ENCODE measurements at regions not wholly inside any gene's neighbourhood (a gene's known extent, or its start where the extent isn't known, plus 50 kb on each side); places are given as distances from the start of the nearest gene placed in this dataset.
"Not testable (repeated sequence)": the region's sequence is repeated elsewhere in the genome, so short reads cannot be mapped to it uniquely, and the experiment has no call there.

DNA sequence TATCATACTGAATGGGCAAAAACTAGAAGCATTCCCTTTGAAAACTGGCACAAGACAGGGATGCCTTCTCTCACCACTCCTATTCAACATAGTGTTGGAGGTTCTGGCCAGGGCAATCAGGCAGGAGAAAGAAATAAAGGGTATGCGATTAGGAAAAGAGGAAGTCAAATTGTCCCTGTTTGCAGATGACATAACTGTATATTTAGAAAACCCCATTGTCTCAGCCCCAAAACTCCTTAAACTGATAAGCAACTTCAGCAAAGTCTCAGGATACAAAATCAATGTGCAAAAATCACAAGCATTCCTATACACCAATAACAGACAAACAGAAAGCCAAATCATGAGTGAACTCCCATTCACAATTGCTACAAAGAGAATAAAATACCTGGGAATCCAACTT, 52.5 kb upstream of the CCDC71L start:
- not testable (repeated sequence) for H3K27ac ChIP-seq (ENCODE audit: insufficient read depth, low read length, poor library complexity, severe bottlenecking); H3K27me3 ChIP-seq (replicated peaks; ENCODE audit: control insufficient read depth, insufficient read depth, low read length, poor library complexity, severe bottlenecking); DNase-seq; H3K36me3 ChIP-seq (ENCODE audit: control insufficient read depth, insufficient read depth, low read length); H3K9me3 ChIP-seq (ENCODE audit: control insufficient read depth, low read length); H3K4me3 ChIP-seq (ENCODE audit: insufficient read depth, low read depth, low read length, poor library complexity, severe bottlenecking)
- H3K4me1 ChIP-seq (ENCODE audit: control insufficient read depth, insufficient read depth, low read length, poor library complexity, severe bottlenecking), result peaks cover 10% of the 10 kb centered on the region

DNA sequence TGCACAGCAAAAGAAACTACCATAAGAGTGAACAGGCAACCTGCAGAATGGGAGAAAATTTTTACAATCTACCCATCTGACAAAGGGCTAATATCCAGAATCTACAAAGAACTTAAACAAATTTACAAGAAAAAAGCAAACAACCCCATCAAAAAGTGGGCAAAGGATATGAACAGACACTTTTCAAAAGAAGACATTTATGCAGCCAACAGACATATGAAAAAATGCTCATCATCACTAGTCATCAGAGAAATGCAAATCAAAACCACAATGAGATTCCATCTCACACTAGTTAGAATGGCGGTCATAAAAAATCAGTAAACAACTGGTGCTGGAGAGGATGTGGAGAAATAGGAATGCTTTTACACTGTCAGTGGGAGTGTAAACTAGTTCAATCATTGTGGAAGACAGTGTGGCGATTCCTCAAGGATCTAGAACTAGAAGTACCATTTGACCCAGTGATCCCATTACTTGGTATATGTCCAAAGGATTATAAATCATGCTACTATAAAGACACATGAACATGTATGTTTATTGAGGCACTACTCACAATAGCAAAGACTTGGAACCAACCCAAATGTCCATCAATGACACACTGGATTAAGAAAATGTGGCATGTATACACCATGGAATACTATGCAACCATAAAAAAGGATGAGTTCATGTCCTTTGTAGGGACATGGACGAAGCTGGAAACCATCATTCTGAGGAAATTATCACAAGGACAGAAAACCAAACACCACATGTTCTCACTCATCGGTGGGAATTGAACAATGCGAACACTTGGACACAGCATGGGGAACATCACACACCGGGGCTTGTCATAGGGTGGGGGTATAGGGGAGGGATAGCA, 53.9 kb upstream of the CCDC71L start:
- not testable (repeated sequence) for DNase-seq; H3K4me3 ChIP-seq (ENCODE audit: insufficient read depth, low read depth, low read length, poor library complexity, severe bottlenecking); H3K9me3 ChIP-seq (ENCODE audit: control insufficient read depth, low read length); H3K27ac ChIP-seq (ENCODE audit: insufficient read depth, low read length, poor library complexity, severe bottlenecking); H3K27me3 ChIP-seq (replicated peaks; ENCODE audit: control insufficient read depth, insufficient read depth, low read length, poor library complexity, severe bottlenecking); H3K36me3 ChIP-seq (ENCODE audit: control insufficient read depth, insufficient read depth, low read length)
- peaks cover 10% of the 10 kb centered on the region for H3K4me1 ChIP-seq (ENCODE audit: control insufficient read depth, insufficient read depth, low read length, poor library complexity, severe bottlenecking)

DNA sequence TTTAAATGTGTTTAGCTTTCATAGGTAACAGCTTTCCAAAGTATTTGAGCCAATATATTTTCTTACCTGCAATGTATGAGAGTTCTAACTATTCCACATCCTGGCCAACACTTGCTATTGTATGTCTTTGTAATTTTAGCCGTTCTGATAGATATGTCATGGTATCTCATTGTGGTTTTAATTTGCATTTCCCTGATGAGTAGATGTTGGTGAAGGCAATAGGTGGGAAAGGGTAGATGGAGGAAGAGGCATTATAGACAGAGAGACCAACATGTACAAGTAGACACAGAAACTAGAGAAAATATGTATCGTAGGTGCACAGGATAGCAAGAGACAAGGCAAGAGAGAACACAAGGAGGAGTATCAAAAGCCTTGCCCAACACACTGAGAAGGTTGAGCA, 54.8 kb upstream of the CCDC71L start:
- H3K9me3 ChIP-seq (ENCODE audit: control insufficient read depth, low read length), result no peaks in the 10 kb centered on the region
- DNase-seq, result no peak
- H3K27ac ChIP-seq (ENCODE audit: insufficient read depth, low read length, poor library complexity, severe bottlenecking), result no peak overlapping the region
- peaks cover 10% of the 10 kb centered on the region for H3K4me1 ChIP-seq (ENCODE audit: control insufficient read depth, insufficient read depth, low read length, poor library complexity, severe bottlenecking)
- H3K4me3 ChIP-seq (ENCODE audit: insufficient read depth, low read depth, low read length, poor library complexity, severe bottlenecking), result no peak overlapping the region
- no peaks in the 10 kb centered on the region for H3K36me3 ChIP-seq (ENCODE audit: control insufficient read depth, insufficient read depth, low read length)
- H3K27me3 ChIP-seq (replicated peaks; ENCODE audit: control insufficient read depth, insufficient read depth, low read length, poor library complexity, severe bottlenecking), result no peaks in the 10 kb centered on the region

DNA sequence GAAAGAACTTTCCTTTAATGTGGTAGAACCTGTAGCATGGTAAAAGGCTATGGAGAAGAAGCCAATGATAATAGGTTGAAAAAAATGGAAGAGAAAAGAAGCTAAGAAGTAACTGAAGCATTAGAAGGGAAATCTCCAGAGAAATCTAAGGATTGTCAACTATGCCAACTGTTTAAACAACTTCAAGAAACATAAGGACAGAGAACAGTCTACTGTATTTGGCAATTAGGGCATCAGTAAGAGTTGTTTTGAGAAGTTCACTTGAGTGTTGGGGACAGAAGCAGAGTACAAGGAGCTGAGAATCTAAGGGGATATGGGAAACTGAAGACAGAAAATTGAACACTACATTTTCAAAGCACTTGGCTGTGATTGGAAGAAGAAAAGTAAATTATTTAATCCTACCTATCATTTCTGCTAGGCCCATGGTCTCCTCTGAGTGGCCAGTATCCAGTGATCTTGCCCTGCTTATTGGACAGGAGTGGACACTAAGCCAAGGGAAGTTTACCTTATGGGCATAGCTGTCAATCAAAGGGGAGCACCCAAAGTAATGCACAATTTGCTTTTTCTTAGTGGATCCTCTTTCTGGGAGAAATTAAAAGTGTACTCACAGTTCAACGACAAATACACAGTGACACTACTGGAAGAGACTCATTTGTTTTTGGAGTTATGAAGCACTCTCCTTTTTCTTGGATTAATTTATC, 56.4 kb upstream of the CCDC71L start:
- H3K27ac ChIP-seq (ENCODE audit: insufficient read depth, low read length, poor library complexity, severe bottlenecking), result no peak overlapping the region
- peaks cover 10% of the 10 kb centered on the region for H3K4me1 ChIP-seq (ENCODE audit: control insufficient read depth, insufficient read depth, low read length, poor library complexity, severe bottlenecking)
- H3K4me3 ChIP-seq (ENCODE audit: insufficient read depth, low read depth, low read length, poor library complexity, severe bottlenecking), result no peak overlapping the region
- no peaks in the 10 kb centered on the region for H3K27me3 ChIP-seq (replicated peaks; ENCODE audit: control insufficient read depth, insufficient read depth, low read length, poor library complexity, severe bottlenecking)
- no peak for DNase-seq
- H3K36me3 ChIP-seq (ENCODE audit: control insufficient read depth, insufficient read depth, low read length), result no peaks in the 10 kb centered on the region
- no peaks in the 10 kb centered on the region for H3K9me3 ChIP-seq (ENCODE audit: control insufficient read depth, low read length)

DNA sequence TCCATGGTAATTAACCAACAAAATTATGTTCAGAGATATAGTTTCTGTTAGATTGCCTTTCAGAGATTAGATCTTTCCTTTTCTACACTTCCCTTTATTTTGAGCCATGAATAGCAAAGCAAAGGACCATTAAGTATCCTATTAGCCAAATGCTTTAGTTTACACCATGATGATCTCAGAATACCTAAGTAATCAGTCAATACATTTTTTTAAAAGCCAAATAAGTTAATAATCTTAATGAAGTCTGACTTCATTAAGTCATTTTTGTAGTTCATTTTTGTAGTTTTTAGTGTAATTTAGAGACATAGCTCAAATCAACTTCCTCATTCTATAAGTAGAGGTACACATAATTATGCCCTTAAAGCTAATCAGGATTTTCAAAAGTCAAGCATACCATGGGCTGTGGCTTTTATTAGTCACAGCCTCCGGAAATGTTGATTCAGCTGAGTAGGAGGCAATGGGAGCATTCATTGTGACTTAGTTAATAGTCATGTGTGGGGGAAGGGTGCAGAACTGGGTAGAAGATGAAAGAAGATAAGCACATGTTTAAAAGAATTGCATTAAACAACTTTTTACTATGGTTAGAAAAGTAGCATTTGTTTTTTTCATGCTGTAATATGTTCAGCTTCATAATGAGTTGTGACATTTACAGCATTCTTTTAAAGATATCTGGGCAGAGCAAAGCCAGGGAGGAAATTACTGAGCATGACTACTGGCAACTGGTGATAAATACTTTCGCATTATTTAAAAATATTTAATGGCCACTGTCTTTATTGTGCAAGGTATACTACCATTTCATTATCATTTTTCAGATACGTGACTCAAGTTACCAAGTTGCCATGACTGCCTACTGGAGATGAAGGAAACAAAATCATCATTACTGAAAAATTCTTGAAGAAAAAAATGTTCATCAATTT, 57.3 kb upstream of the CCDC71L start:
- H3K27ac ChIP-seq (ENCODE audit: insufficient read depth, low read length, poor library complexity, severe bottlenecking), result no peak overlapping the region
- peaks cover 10% of the 10 kb centered on the region for H3K4me1 ChIP-seq (ENCODE audit: control insufficient read depth, insufficient read depth, low read length, poor library complexity, severe bottlenecking)
- DNase-seq, result peak in 2 of 3 donors; percentile 29 to 31
- no peaks in the 10 kb centered on the region for H3K36me3 ChIP-seq (ENCODE audit: control insufficient read depth, insufficient read depth, low read length)
- H3K9me3 ChIP-seq (ENCODE audit: control insufficient read depth, low read length), result no peaks in the 10 kb centered on the region
- H3K4me3 ChIP-seq (ENCODE audit: insufficient read depth, low read depth, low read length, poor library complexity, severe bottlenecking), result no peak overlapping the region
- H3K27me3 ChIP-seq (replicated peaks; ENCODE audit: control insufficient read depth, insufficient read depth, low read length, poor library complexity, severe bottlenecking), result no peaks in the 10 kb centered on the region

DNA sequence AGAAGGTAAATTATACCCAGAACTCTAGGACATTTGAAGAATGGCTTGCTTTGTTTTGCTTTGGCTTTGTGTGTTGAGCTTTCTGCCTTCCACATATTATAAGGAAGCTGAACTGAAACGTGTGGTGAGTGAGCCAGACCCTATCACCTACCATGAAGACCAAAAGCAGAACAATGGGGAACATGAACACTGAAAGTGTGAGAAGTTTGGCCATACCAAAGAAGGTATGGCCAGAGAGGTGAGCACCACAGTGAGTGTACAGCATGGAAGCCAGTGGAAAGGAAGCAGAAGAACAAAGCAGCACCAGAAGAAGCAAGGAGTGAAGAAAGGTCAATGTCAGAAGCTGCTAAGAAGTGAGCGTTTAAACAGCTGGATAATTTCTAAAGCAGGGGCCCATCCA, 59.7 kb upstream of the CCDC71L start:
- no peak for DNase-seq
- no peaks in the 10 kb centered on the region for H3K9me3 ChIP-seq (ENCODE audit: control insufficient read depth, low read length)
- peaks cover 10% of the 10 kb centered on the region for H3K4me1 ChIP-seq (ENCODE audit: control insufficient read depth, insufficient read depth, low read length, poor library complexity, severe bottlenecking)
- H3K27ac ChIP-seq (ENCODE audit: insufficient read depth, low read length, poor library complexity, severe bottlenecking), result no peak overlapping the region
- no peaks in the 10 kb centered on the region for H3K36me3 ChIP-seq (ENCODE audit: control insufficient read depth, insufficient read depth, low read length)
- H3K27me3 ChIP-seq (replicated peaks; ENCODE audit: control insufficient read depth, insufficient read depth, low read length, poor library complexity, severe bottlenecking), result no peaks in the 10 kb centered on the region
- no peak overlapping the region for H3K4me3 ChIP-seq (ENCODE audit: insufficient read depth, low read depth, low read length, poor library complexity, severe bottlenecking)

DNA sequence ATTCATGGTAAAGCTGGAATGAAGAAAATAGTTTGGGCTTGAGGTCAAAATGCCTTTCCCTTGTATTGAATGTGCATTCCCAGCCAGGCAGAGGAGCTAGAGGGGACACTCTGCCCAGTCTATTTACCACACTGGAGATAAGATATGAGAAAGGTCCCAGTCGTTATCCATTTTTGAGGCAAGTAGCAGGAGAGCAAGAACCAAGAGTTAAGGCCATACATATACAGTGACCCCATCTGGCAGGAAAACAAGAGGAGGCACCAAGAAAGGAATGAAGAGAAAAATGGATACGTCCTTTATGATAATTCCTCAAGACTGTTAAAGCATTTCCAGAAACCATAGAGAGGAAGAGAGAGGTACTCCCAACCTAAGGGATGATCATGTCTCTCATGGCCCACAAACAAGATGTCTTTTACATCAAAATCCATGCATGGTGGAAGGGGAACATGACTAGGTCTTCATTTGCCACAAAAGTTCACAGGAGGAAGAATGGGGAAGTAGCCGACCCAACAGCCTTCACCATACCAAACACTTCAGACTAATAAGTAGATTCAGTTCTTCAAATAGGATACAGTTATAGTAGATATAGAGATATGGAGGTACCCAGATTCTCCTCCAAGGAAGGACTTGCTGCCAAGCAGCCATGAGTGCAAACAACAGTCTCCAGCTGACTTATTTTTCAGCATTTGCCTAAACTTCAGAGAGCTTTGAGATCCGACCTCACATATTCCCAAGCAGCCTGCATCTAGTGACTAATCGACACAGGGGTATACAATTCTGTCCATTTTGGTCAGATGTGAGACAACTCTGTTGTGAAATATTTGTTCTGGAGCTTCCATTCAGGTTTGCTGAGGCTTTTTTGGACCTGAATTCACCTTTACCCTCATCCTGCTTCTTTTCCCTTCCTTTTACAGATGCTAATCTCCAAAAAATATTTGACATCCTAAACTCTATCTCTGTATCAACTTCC, 61.1 kb upstream of the CCDC71L start:
- DNase-seq, result no peak
- Histone ChIP-seq H3K36me3 (ENCODE audit: control insufficient read depth, insufficient read depth, low read length) (no peaks in the 10 kb centered on the region), H3K27ac (ENCODE audit: insufficient read depth, low read length, poor library complexity, severe bottlenecking) (no peak overlapping the region), H3K4me1 (ENCODE audit: control insufficient read depth, insufficient read depth, low read length, poor library complexity, severe bottlenecking) (peaks cover 9% of the 10 kb centered on the region), H3K4me3 (ENCODE audit: insufficient read depth, low read depth, low read length, poor library complexity, severe bottlenecking) (no peak overlapping the region), H3K27me3 (replicated peaks; ENCODE audit: control insufficient read depth, insufficient read depth, low read length, poor library complexity, severe bottlenecking) (no peaks in the 10 kb centered on the region), H3K9me3 (ENCODE audit: control insufficient read depth, low read length) (no peaks in the 10 kb centered on the region)

DNA sequence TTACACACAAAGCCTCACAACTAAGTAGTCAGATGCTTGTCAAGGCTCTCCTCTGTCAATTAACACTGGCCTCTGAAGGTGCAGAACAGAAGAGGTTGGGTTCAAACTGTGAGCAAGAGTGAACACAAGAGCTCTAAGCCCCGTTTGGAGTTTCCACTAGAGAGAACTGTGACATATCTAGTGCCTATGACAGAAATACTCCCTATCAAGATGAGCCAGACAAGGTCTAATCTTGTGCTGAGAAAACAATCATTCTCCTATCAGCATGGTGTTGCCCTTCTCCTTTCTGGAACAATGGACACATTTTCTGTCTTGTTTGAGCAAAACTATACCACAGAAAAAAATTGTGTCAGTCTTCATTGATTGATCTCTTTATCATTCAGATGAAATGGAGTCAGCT, 62.4 kb upstream of the CCDC71L start:
- no peak overlapping the region for H3K27ac ChIP-seq (ENCODE audit: insufficient read depth, low read length, poor library complexity, severe bottlenecking)
- no peaks in the 10 kb centered on the region for H3K4me1 ChIP-seq (ENCODE audit: control insufficient read depth, insufficient read depth, low read length, poor library complexity, severe bottlenecking)
- no peak for DNase-seq
- H3K4me3 ChIP-seq (ENCODE audit: insufficient read depth, low read depth, low read length, poor library complexity, severe bottlenecking), result no peak overlapping the region
- no peaks in the 10 kb centered on the region for H3K27me3 ChIP-seq (replicated peaks; ENCODE audit: control insufficient read depth, insufficient read depth, low read length, poor library complexity, severe bottlenecking)
- H3K9me3 ChIP-seq (ENCODE audit: control insufficient read depth, low read length), result no peaks in the 10 kb centered on the region
- H3K36me3 ChIP-seq (ENCODE audit: control insufficient read depth, insufficient read depth, low read length), result no peaks in the 10 kb centered on the region

DNA sequence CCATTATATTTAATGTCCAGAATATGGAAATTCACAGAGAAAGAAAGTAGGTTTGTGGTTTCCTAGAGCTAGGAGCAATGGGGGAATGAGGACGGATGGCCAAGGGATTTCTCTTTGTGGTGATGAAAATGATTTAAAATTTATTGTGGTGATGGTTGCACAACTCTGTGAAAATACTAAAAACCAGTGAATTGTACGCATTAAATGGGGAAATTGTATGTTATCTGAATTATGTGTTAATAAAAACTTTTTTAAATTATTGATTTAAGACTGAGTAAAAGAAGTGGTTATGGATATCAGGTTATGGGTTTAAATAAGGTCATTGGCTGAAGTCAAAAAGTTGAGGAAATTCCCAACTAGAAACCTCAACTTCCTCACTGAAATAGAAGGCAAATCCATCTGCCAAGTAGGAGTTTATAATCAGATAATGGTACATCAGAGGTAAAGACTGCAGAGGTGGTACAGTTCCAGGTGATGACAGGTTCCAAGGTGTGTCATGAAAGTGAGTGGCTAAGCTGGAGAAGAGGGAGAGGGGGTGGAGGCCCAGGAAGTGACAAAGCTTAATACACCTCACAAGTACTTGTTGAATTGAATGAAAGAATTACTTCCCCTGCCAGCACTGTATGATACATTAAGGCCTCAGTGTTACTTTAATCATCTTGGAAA, 68.9 kb upstream of the CCDC71L start:
- Histone ChIP-seq H3K9me3 (ENCODE audit: control insufficient read depth, low read length) (no peaks in the 10 kb centered on the region), H3K36me3 (ENCODE audit: control insufficient read depth, insufficient read depth, low read length) (no peaks in the 10 kb centered on the region), H3K4me3 (ENCODE audit: insufficient read depth, low read depth, low read length, poor library complexity, severe bottlenecking) (no peak overlapping the region), H3K27ac (ENCODE audit: insufficient read depth, low read length, poor library complexity, severe bottlenecking) (no peak overlapping the region), H3K4me1 (ENCODE audit: control insufficient read depth, insufficient read depth, low read length, poor library complexity, severe bottlenecking) (no peaks in the 10 kb centered on the region), H3K27me3 (replicated peaks; ENCODE audit: control insufficient read depth, insufficient read depth, low read length, poor library complexity, severe bottlenecking) (no peaks in the 10 kb centered on the region)
- no peak for DNase-seq

Data from effector memory CD4-positive, alpha-beta T cell (primary cell).